ENCODE measurements at regions not wholly inside any gene's neighbourhood (a gene's known extent, or its start where the extent isn't known, plus 50 kb on each side); places are given as distances from the start of the nearest gene placed in this dataset.

DNA sequence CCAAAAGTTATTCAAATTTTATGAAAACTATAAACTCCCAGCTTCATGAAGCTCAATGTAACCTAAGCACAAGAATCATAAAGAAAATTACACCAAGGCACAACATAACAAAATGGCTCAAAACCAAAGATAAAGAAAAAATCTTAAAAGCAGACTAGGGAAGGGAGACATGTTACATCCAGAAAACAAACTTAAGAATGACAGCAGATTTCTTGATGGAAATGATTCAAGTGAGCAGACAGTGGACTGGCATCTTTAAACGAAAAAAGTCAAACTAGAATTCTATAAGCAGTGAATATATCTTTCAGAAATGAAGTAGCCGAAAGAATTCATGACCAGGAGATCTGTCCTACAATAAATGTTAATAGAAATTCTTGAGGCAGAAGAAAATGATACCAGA is 75.6 kb downstream of the SHANK2 start:
- no peak overlapping the region for H3K27ac Mint-ChIP-seq (ENCODE audit: unreplicated experiment)
- TF ChIP-seq CTCF (conservative IDR thresholded peaks at IDR 0.05): no peak
- peaks cover 21% of the 10 kb centered on the region for H3K27me3 Mint-ChIP-seq (ENCODE audit: low read depth)
- DNase-seq (ENCODE audit: low read depth, low spot score): no peak
- no peak overlapping the region for H3K4me3 Mint-ChIP-seq
- peaks cover 8% of the 10 kb centered on the region for H3K36me3 Mint-ChIP-seq (ENCODE audit: low read depth)
- H3K4me1 Mint-ChIP-seq: no peaks in the 10 kb centered on the region
- peaks cover 13% of the 10 kb centered on the region for H3K9me3 Mint-ChIP-seq

DNA sequence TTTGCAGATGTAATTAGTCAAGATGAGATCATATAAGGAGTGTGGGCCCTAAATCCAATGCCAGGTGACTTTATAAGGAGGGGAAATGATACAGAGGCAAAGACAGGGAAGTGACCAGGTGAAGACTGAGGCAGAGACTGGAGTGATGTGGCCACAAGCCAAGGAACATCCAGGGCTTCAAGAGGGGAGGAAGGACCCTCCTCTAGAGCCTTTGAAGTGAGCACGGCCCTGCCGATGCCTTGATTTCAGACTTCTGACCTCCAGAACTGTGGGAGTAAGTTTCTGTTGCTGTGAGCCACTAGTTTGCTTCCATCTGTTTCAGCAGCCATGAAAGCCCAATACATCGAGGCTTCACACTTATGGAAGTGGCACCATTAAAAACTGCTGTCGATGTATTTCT is 78.7 kb downstream of the SHANK2 start:
- H3K9me3 Mint-ChIP-seq: peaks cover 13% of the 10 kb centered on the region

DNA sequence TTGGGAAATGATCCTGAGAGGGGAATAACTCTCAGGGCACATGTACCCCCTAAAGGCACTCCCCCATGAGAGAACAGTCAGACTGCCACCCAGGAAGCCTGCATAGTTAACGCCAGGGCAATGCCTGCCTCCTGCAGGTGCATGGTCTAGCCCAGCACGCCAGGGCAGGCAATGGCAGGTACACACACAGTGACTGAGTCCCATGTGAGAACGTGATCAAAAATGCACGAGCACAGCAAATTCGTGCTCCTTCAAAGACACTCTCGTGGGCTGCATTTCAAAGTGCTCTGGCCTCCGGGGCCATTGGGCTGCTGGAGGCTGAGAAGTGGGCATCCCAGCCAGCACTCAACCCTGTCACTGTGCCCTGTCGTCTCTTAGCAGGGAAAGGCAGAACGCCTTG is 79.7 kb downstream of the SHANK2 start:
- no peak for TF ChIP-seq CTCF (conservative IDR thresholded peaks at IDR 0.05)
- no peaks in the 10 kb centered on the region for H3K4me1 Mint-ChIP-seq
- H3K9me3 Mint-ChIP-seq: peaks cover 13% of the 10 kb centered on the region
- H3K36me3 Mint-ChIP-seq (ENCODE audit: low read depth): peaks cover 8% of the 10 kb centered on the region
- H3K4me3 Mint-ChIP-seq: no peak overlapping the region
- H3K27me3 Mint-ChIP-seq (ENCODE audit: low read depth): peaks cover 13% of the 10 kb centered on the region
- DNase-seq (ENCODE audit: low read depth, low spot score): no peak
- no peak overlapping the region for H3K27ac Mint-ChIP-seq (ENCODE audit: unreplicated experiment)

More for the DNA sequence above, 78.7 kb downstream of the SHANK2 start:
- no peak for TF ChIP-seq CTCF (conservative IDR thresholded peaks at IDR 0.05)
- no peak for DNase-seq (ENCODE audit: low read depth, low spot score)
- no peaks in the 10 kb centered on the region for H3K4me1 Mint-ChIP-seq
- H3K27me3 Mint-ChIP-seq (ENCODE audit: low read depth): peaks cover 13% of the 10 kb centered on the region
- peaks cover 8% of the 10 kb centered on the region for H3K36me3 Mint-ChIP-seq (ENCODE audit: low read depth)
- H3K27ac Mint-ChIP-seq (ENCODE audit: unreplicated experiment): no peak overlapping the region
- no peak overlapping the region for H3K4me3 Mint-ChIP-seq

- H3K4me1 Mint-ChIP-seq: no peaks in the 10 kb centered on the region
- peaks cover 4% of the 10 kb centered on the region for H3K36me3 Mint-ChIP-seq (ENCODE audit: low read depth)
- no peak overlapping the region for H3K27ac Mint-ChIP-seq (ENCODE audit: unreplicated experiment)
- DNase-seq (ENCODE audit: low read depth, low spot score): no peak
- H3K27me3 Mint-ChIP-seq (ENCODE audit: low read depth): peaks cover 13% of the 10 kb centered on the region
- TF ChIP-seq CTCF (conservative IDR thresholded peaks at IDR 0.05): no peak
- peaks cover 9% of the 10 kb centered on the region for H3K9me3 Mint-ChIP-seq
- H3K4me3 Mint-ChIP-seq: no peak overlapping the region
These were observed 80.8 kb downstream of the SHANK2 start for GRCh38 chr11:71171576-71171975.

- H3K27ac Mint-ChIP-seq (ENCODE audit: unreplicated experiment): no peak overlapping the region
These were observed 81.6 kb downstream of the SHANK2 start for GRCh38 chr11:71170624-71171423.

More at GRCh38 chr11:71170624-71171423, 81.6 kb downstream of the SHANK2 start:
- peaks cover 4% of the 10 kb centered on the region for H3K36me3 Mint-ChIP-seq (ENCODE audit: low read depth)
- peaks cover 13% of the 10 kb centered on the region for H3K27me3 Mint-ChIP-seq (ENCODE audit: low read depth)
- TF ChIP-seq CTCF (conservative IDR thresholded peaks at IDR 0.05): no peak
- H3K4me1 Mint-ChIP-seq: no peaks in the 10 kb centered on the region
- H3K9me3 Mint-ChIP-seq: peaks cover 6% of the 10 kb centered on the region
- no peak overlapping the region for H3K4me3 Mint-ChIP-seq
- no peak for DNase-seq (ENCODE audit: low read depth, low spot score)

Data from neural crest cell (in vitro differentiated cells).